ENCODE measurements at regions not wholly inside any gene's neighbourhood (a gene's known extent, or its start where the extent isn't known, plus 50 kb on each side); places are given as distances from the start of the nearest gene placed in this dataset.

DNA sequence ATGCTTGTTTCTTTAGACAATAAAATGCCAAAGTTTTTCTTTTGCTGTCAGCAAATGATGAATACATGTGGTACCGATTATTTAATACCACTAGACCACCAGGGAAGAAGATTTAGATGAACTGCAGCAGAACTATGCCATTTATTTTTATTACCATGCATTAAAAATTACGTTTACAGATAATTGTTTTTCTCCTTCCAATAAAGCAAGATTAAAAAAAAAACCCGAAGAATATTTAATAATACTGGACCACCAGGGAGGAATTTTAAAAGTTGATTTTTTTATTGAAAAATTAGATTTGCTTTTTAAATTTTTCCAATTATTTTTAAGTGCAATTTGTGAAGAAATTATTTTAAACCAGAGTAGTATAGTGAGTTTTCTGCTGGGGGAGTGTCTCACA, 170.3 kb upstream of the HNRNPA3 start:
- TF ChIP-seq ISL1 (CRISPR knock-in tag; IDR thresholded peaks at IDR 0.05) (peak; percentile 54), CSDC2 (CRISPR knock-in tag; IDR thresholded peaks at IDR 0.05) (no peak)
- ATAC-seq = no peak

GRCh38 chr2:177044671-177045070, 167.9 kb upstream of the HNRNPA3 start:
- ATAC-seq = no peak
- TF ChIP-seq BACH2 (CRISPR knock-in tag; IDR thresholded peaks at IDR 0.05; ENCODE audit: borderline replicate concordance) (no peak), OSR1 (CRISPR knock-in tag; IDR thresholded peaks at IDR 0.05) (no peak), ZC3H10 (CRISPR knock-in tag; IDR thresholded peaks at IDR 0.05) (no peak), TSHZ2 (CRISPR knock-in tag; IDR thresholded peaks at IDR 0.05) (no peak), GLIS3 (CRISPR knock-in tag; IDR thresholded peaks at IDR 0.05) (no peak), TCF4 (CRISPR knock-in tag; IDR thresholded peaks at IDR 0.05; ENCODE audit: borderline replicate concordance) (no peak), CREB5 (CRISPR knock-in tag; IDR thresholded peaks at IDR 0.05; ENCODE audit: low read depth) (no peak), ZFP3 (CRISPR knock-in tag; IDR thresholded peaks at IDR 0.05) (no peak), ZNF565 (CRISPR knock-in tag; conservative IDR thresholded peaks at IDR 0.05; ENCODE audit: low read depth) (no peak), RARB (CRISPR knock-in tag; IDR thresholded peaks at IDR 0.05) (no peak)

GRCh38 chr2:177048981-177049380, 163.6 kb upstream of the HNRNPA3 start:
- no peak for TF ChIP-seq CREB5 (CRISPR knock-in tag; IDR thresholded peaks at IDR 0.05; ENCODE audit: low read depth)
- ATAC-seq = no peak

DNA sequence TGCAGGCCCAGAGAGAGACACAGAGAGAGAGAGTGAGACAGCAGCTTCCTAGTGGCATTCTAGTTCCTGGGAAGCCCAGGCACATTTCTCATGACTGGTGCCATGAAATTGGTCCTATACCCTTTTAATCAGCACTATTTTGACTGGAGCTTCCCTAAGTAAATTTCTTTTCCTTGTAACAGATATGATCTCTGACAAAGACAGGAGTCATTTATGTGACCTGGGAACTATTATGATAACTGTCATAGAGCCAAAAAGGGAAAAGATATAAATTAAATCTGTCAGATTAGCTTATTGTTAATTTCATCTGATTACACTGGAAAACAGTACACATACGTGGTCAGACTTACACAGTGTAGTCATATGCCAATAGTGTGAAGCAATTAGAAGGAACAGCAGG, 161.3 kb upstream of the HNRNPA3 start:
- ATAC-seq = no peak

More for the DNA sequence above, 161.3 kb upstream of the HNRNPA3 start:
- TF ChIP-seq ISL1 (CRISPR knock-in tag; IDR thresholded peaks at IDR 0.05) = peak; percentile 61
- peak; percentile 56; the same call in 1 of the 2 replicates for TF ChIP-seq TSHZ2 (CRISPR knock-in tag; IDR thresholded peaks at IDR 0.05)
- no peak for TF ChIP-seq CREB5 (CRISPR knock-in tag; IDR thresholded peaks at IDR 0.05; ENCODE audit: low read depth)
- TF ChIP-seq TCF4 (CRISPR knock-in tag; IDR thresholded peaks at IDR 0.05; ENCODE audit: borderline replicate concordance) = peak; percentile 28; the same call in 1 of the 2 replicates
